Jurkat, Clone E6-1 (cell line): ENCODE measurements at regions not wholly inside any gene's neighbourhood (a gene's known extent, or its start where the extent isn't known, plus 50 kb on each side); places are given as distances from the start of the nearest gene placed in this dataset.
"Not testable (repeated sequence)": the region's sequence is repeated elsewhere in the genome, so short reads cannot be mapped to it uniquely, and the experiment has no call there.

ENCODE experiments used
- DNase-seq: peaks from one replicate; pipeline ENCODE4 v3.0.0-alpha.2; 2011; ENCODE audit warnings: low read depth, low spot score
- H3K4me3 ChIP-seq: 2 replicates; pipeline ENCODE4 v1.5.1; 2011; ENCODE audit warnings: mild to moderate bottlenecking, low read length, control low read depth, moderate library complexity

DNA sequence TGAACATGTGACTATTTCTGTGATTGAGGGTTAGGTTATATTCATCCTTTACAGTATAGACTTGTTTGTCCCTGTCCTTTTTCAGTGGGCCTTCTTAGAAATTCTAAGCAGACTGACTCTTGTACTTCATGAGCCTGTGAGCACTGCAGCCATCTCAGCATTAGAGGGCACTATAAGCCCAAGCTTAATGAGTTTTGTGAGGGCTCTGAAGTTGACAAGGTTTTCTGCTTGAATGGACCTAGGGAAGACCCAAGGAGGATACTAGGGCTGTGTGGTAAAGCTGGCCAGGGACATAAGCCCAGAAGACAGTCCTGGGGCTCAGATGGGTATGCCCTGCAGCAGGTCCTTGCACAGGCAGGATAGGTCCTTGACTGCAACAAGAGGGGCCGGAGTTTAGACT, 126.5 kb downstream of the MRPS30 start:
- H3K4me3 ChIP-seq, result no peak overlapping the region
- DNase-seq, result peak; percentile 16

DNA sequence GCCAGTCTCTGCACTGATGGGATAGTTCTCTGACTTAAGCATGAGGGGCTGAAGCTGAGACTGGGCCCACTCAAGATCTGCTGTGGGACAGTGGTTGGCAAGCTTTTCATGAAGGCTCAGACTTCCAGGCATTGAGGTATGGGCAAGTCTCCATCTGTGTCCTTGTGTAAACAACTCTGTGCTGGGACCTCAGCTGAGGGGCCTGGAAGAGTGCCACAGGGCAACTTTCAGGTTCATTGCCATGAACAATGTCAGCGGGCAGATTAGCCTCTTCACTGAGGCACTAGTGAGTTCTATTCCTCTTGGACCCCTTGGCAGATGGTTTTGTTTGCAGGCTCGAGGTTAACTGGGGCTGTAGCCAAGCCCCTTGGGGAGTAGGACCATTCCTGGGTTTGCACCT, 127.1 kb downstream of the MRPS30 start:
- DNase-seq, result no peak

GRCh38 chr5:44942524-44943001, 133.8 kb downstream of the MRPS30 start:
- no peak for DNase-seq
- no peak overlapping the region for H3K4me3 ChIP-seq

More for the DNA sequence above, 127.1 kb downstream of the MRPS30 start:
- no peak overlapping the region for H3K4me3 ChIP-seq

DNA sequence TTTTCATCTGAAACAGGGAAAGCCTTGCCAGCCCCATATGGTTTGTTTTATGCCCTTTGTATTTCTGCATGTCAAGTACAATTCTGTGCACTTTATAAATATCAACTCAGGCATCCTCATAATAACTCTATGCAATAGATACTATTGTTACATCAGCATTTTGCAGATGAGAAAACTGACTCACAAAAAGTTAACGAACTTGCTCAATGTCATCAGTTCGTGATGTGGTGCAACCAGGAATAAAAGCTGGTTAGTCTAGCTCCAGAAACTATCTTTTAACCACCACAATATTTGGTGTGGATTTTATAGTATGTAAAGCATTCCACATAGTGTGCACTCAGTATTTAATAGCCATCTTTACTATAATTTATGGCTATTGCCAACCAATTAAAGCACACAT, 134.9 kb downstream of the MRPS30 start:
- DNase-seq, result no peak
- H3K4me3 ChIP-seq, result no peak overlapping the region

DNA sequence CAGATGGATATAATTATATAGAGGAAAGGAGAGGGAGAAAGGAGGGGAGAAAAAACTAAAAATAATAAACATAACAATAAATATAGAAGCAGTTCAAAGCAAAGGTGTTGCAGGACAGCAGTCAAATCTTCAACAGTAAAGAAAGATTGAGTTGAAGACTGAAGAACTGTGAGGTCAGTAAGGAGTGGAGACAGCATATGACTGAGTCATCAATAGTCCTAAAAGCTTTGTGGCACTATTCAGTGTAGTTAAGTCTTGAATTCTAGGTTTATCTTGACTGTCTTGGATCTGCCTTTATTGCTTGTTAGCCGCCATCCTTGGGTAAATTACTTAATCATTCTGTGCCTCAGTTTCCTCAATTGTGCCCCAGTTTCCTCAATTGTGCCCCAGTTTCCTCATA, 137.0 kb downstream of the MRPS30 start:
- no peak for DNase-seq
- H3K4me3 ChIP-seq, result no peak overlapping the region

DNA sequence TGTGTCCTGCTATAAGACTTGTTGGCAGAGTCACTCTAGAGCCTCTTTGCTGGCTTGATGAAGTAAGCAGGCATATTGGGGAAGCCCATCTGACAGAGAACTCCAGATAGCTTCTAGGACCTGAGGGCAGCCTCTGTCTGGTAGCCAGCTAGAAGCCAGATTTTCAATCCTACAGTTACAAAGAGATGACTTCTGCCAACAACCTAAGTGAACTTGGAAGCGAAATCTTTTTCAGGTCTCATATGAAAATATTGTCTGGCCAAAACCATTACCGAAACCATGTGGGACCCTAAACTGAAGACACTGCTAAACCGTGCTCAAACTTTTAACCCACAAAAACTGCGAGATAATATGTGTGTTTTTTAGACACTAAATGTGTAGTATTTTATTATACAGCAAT, 140.9 kb downstream of the MRPS30 start:
- H3K4me3 ChIP-seq, result no peak overlapping the region
- no peak for DNase-seq

DNA sequence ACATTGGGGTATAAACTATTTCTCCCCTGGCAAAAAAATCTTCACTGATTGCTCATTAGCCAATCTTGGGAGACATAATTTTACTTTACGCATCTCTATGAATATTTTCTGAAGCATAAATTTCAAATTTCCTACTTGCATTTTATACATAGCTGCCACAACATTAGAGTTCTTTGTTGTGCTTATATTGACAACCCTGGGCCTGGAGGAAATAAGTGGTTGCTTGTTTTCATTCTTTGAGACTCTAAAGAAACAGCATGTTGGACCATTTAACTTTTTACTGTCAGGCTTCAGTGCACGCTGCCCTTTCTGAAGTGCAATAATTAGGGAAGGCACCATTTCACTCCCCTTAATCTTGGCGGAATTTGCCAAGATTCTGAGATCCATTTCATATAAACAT, 142.6 kb downstream of the MRPS30 start:
- no peak for DNase-seq
- H3K4me3 ChIP-seq, result no peak overlapping the region

DNA sequence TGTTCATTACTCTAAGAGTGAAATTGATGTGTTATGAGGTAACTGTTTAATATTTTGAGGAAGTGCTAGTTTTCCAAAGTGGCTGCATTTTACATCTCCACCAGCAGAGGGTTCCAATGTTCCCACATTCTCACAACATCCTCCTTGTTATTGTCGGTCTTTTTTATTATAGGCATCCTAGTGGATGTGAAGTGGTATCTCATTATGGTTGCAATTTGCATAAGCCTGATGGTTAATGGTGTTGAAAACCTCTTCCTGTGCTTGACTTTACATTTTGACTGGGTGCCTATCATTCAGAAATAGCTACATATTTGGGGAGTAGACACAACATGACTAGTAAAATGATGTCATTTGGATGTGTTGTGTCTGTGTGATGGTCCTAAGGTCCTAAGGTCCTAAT, 143.6 kb downstream of the MRPS30 start:
- peak; percentile 39 for DNase-seq
- H3K4me3 ChIP-seq, result no peak overlapping the region

- no peak for DNase-seq
These were observed 144.3 kb downstream of the MRPS30 start for GRCh38 chr5:44953078-44953477.

GRCh38 chr5:44958943-44959454, 150.3 kb downstream of the MRPS30 start:
- not testable (repeated sequence) for DNase-seq, H3K4me3 ChIP-seq

More at GRCh38 chr5:44953078-44953477, 144.3 kb downstream of the MRPS30 start:
- H3K4me3 ChIP-seq, result no peak overlapping the region

GRCh38 chr5:44969825-44970224, 161.1 kb downstream of the MRPS30 start:
- no peak for DNase-seq
- H3K4me3 ChIP-seq, result no peak overlapping the region

DNA sequence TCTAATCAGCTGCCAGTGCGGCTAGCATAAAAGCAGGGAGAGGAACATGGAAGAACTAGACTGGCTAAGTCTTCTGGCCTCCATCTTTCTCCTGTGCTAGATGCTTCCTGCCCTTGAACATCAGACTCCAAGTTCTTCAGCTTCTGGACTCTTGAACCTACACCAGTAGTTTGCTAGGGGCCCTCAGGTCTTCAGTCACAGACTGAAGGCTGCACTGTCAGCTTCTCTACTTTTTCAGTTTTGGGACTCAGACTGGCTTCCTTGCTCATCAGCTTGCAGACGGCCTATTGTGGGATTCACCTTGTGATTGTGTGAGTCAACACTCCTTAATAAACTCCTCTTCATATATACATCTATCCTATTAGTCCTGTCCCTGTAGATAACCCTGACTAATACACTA, 162.2 kb downstream of the MRPS30 start:
- not testable (repeated sequence) for DNase-seq, H3K4me3 ChIP-seq

- DNase-seq, result no peak
- H3K4me3 ChIP-seq, result no peak overlapping the region
These were observed 166.1 kb downstream of the MRPS30 start for GRCh38 chr5:44974813-44975212.

DNA sequence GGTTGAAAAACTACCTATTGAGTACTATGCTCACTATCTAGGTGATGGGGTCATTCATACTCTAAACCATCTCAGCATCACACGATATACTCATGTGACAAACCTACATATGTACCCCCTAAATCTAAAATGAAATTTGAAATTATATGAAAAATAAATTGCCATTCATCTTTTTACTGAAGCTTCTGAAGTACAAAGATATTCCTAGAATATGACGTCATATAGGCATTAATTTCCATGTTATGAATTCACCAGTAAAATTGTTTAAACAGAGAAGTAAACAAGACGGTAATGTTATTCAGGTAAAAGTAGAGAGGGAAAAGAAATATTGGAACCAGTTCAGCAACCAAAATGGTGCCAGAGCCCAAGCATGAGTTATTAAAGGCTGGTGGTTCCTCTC, 173.0 kb downstream of the MRPS30 start:
- H3K4me3 ChIP-seq, result no peak overlapping the region
- no peak for DNase-seq

DNA sequence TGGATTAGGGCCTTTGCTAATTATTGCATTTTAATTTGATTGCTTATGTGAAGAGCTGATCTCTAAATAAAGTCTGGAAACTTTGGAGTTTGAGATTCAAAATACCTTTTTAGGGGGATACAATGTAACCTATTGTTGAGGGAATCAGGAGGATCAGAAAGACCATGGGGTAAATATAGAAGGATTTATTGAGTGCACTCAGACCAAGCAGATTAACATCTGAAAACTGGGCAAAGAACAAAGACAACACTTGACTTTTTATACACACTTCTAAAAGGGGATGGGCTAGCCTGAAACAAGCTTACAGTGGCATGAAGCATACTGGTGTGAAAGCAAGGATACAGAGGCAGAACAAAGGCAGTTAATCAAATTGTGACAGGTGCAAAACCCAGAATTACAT, 174.3 kb downstream of the MRPS30 start:
- DNase-seq, result no peak
- no peak overlapping the region for H3K4me3 ChIP-seq

GRCh38 chr5:44987026-44987425, 178.3 kb downstream of the MRPS30 start:
- no peak overlapping the region for H3K4me3 ChIP-seq
- no peak for DNase-seq

DNA sequence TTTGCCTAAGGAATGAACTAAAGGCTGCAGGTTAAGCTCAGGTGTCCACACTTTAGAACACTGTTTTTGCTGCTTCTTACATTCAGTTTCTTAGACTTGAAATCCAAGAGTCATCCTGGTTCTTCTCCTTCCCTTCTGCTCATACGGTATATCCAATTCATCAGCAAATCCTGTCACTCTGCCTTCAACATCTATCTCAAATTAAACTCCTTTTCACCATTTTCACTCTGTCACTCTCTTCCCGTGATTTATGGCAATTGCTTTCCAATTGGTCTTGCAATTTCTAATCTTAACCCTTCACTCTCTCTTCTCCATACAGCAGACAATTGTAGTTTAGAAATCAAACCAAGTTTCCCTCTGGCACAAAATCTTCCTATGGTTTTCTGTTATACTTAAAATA, 182.9 kb downstream of the MRPS30 start:
- no peak overlapping the region for H3K4me3 ChIP-seq
- no peak for DNase-seq

- H3K4me3 ChIP-seq, result no peak overlapping the region
- DNase-seq, result no peak
These were observed 184.5 kb downstream of the MRPS30 start for GRCh38 chr5:44993286-44993685.

DNA sequence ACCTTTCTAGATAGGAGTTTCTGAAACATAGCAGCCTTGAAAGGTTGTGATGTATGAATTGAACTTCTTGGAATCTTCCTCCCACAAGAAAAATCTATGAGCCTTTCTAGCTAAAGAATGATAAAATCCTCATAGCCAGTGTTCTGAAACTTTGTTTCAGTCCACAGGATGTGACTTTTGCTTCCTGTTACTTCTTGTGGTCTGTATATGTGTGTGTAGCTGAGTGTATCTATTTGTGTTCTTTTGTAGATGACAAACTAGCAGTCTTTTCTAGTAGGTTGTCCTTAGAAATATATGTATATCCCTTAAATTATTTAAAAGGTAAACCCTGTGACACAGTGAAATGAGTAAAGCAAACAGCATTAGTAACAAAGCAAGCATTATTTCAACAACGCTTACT, 188.8 kb downstream of the MRPS30 start:
- DNase-seq, result no peak
- no peak overlapping the region for H3K4me3 ChIP-seq

DNA sequence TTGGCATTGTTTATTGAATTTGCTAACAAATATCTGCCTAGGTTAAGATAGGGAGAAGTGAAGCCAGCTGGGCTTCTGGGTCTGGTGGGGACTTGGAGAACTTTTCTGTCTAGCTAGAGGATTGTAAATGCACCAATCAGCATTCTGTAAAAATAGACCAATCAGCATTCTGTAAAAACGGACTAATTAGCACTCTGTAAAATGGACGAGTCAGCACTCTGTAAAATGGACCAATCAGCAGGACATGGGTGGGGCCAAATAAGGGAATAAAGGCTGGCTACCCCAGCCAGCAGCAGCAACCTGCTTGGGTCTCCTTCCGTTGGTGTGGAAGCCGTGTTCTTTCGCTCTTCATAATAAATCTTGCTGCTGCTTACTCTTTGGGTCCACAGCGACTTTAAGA, 198.4 kb downstream of the MRPS30 start:
- DNase-seq, H3K4me3 ChIP-seq: not testable (repeated sequence)

- DNase-seq, result no peak
These were observed 208.8 kb downstream of the MRPS30 start for GRCh38 chr5:45017568-45017967.

DNA sequence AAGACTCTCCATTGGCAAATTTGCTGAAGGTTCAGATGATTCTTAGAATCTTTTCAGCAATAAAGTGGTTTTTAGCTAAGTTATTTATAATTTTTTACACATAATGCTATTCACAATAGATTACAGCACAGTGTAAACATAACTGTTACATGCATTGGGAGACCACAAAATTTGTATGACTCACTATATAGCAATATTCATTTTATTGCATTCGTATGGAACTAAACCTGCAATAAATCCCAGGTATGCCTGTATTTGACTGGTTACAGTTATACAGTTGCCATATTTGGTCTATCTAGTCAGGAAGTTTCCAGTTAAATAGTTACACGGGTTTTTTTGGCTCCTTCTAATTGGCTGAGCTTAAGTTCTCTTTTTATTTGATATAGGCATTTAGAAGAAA, 220.8 kb downstream of the MRPS30 start:
- DNase-seq, result no peak
- H3K4me3 ChIP-seq, result no peak overlapping the region

More at GRCh38 chr5:45017568-45017967, 208.8 kb downstream of the MRPS30 start:
- no peak overlapping the region for H3K4me3 ChIP-seq
